CD4-positive, alpha-beta T cell (primary cell): ENCODE measurements at regions not wholly inside any gene's neighbourhood (a gene's known extent, or its start where the extent isn't known, plus 50 kb on each side); places are given as distances from the start of the nearest gene placed in this dataset.

Experiments used
- ATAC-seq: fragments of 200-7000 bp; cut with Tn5 transposase; one replicate; pipeline ENCODE4 v1.10.0; 2022; ENCODE audit warnings: mild to moderate bottlenecking; ENCODE audit not compliant: poor library complexity
- CTCF ChIA-PET: fragments of 350-600 bp; sonication (Branson Sonifier 250); formaldehyde crosslinking; loops from one replicate; lab custom pipeline; 2021; ENCODE audit warnings: antibody characterized with exemption, inconsistent platforms; lab: Charles Lee
- POLR2A ChIA-PET: fragments of 350-600 bp; sonication (Branson Sonifier 250); formaldehyde crosslinking; loops from one replicate; lab custom pipeline; 2021; ENCODE audit warnings: antibody characterized with exemption, inconsistent platforms; lab: Charles Lee
- DNase-seq, 14 experiments: peaks; one replicate each; pipeline ENCODE4 v3.0.0-alpha.2; 2013 to 2020; ENCODE audit warnings: mixed read lengths in 2 of 14
- H3K27ac ChIP-seq, 2 donors: one replicate each; pipeline versions ENCODE4 v1.5.1 to v1.7.0; 2013; ENCODE audit warnings: low read length in 2 of 2, low read depth in 1 of 2, mild to moderate bottlenecking in 1 of 2
- H3K27me3 ChIP-seq, 2 experiments: 1 replicate in 1 of 2; 2 replicates in 1 of 2; pipeline versions ENCODE4 v1.6.1 to v1.7.0; 2013; ENCODE audit warnings: low read length in 2 of 2, control low read depth in 1 of 2, mild to moderate bottlenecking in 1 of 2, moderate library complexity in 1 of 2; ENCODE audit not compliant: insufficient read depth in 2 of 2, control insufficient read depth in 1 of 2
- H3K36me3 ChIP-seq: one replicate; pipeline ENCODE4 v1.6.1; 2013; ENCODE audit warnings: low read length, control low read depth; ENCODE audit not compliant: insufficient read depth
- H3K4me1 ChIP-seq: one replicate; pipeline ENCODE4 v1.6.1; 2013; ENCODE audit warnings: low read length, control low read depth; ENCODE audit not compliant: insufficient read depth
- H3K4me3 ChIP-seq: one replicate; pipeline ENCODE4 v1.5.1; 2013; ENCODE audit warnings: mild to moderate bottlenecking, low read length, moderate library complexity
- H3K9me3 ChIP-seq, 2 experiments: 1 replicate in 1 of 2; 2 replicates in 1 of 2; pipeline versions ENCODE4 v1.6.1 to v1.7.0; 2013; ENCODE audit warnings: low read length in 2 of 2, mild to moderate bottlenecking in 2 of 2, control low read depth in 1 of 2, moderate library complexity in 1 of 2; ENCODE audit not compliant: control insufficient read depth in 1 of 2, insufficient read depth in 1 of 2
- H3K27ac Mint-ChIP-seq: one replicate; pipeline ENCODE4 v1.8.0; 2020; ENCODE audit warnings: mixed read lengths
- H3K27me3 Mint-ChIP-seq: one replicate; pipeline ENCODE4 v1.8.0; 2021; ENCODE audit warnings: mixed read lengths
- H3K36me3 Mint-ChIP-seq: one replicate; pipeline ENCODE4 v1.8.0; 2021; ENCODE audit warnings: low read depth, mixed read lengths
- H3K4me1 Mint-ChIP-seq: one replicate; pipeline ENCODE4 v1.8.0; 2021; ENCODE audit warnings: low read depth, mixed read lengths
- H3K4me3 Mint-ChIP-seq: one replicate; pipeline ENCODE4 v1.8.0; 2020; ENCODE audit warnings: mild to moderate bottlenecking, mixed read lengths
- H3K9me3 Mint-ChIP-seq: one replicate; pipeline ENCODE4 v1.8.0; 2020; ENCODE audit warnings: mixed read lengths
- CTCF ChIP-seq: fragments of 200-600 bp; IDR thresholded peaks from one replicate; pipeline ENCODE4 v1.8.0; 2022; ENCODE audit warnings: antibody characterized with exemption, mild to moderate bottlenecking
- intact Hi-C, 2 experiments: fragments of 100-400 bp; cut with DNase I in 1 of 2; cut with micrococcal nuclease in 1 of 2; formaldehyde crosslinking; loops; one replicate each; pipeline versions ENCODE4 v1.15.1 to v1.9.0; 2023 to 2025; cut with DNase I, micrococcal nuclease

GRCh38 chr4:182105416-182105815 is 137.8 kb upstream of the TENM3 start:
- ATAC-seq (no peak), DNase-seq (no peak)
- H3K9me3 ChIP-seq = peaks cover 4 to 5% of the 10 kb centered on the region in 2 experiments
- no peaks in the 10 kb centered on the region for H3K27me3 Mint-ChIP-seq
- no peak overlapping the region for H3K4me3 Mint-ChIP-seq
- ChIA-PET POLR2A (no interaction called here), CTCF (no interaction called here)
- no peaks in the 10 kb centered on the region for H3K4me1 ChIP-seq
- H3K4me1 Mint-ChIP-seq = no peaks in the 10 kb centered on the region
- H3K9me3 Mint-ChIP-seq = peaks cover 2% of the 10 kb centered on the region
- no peaks in the 10 kb centered on the region for H3K27me3 ChIP-seq
- no peak overlapping the region for H3K27ac Mint-ChIP-seq
- no peaks in the 10 kb centered on the region for H3K36me3 ChIP-seq
- TF ChIP-seq CTCF = no peak
- H3K36me3 Mint-ChIP-seq = no peaks in the 10 kb centered on the region
- H3K27ac ChIP-seq = no peak overlapping the region
- intact Hi-C loops = no loop called here
- H3K4me3 ChIP-seq = no peak overlapping the region

GRCh38 chr4:182107931-182108330 is 135.3 kb upstream of the TENM3 start:
- no peaks in the 10 kb centered on the region for H3K36me3 Mint-ChIP-seq

GRCh38 chr4:182111586-182111985 is 131.6 kb upstream of the TENM3 start:
- H3K4me3 Mint-ChIP-seq = no peak overlapping the region
- Histone ChIP-seq H3K27ac (no peak overlapping the region), H3K4me3 (no peak overlapping the region), H3K27me3 (no peaks in the 10 kb centered on the region), H3K4me1 (no peaks in the 10 kb centered on the region), H3K36me3 (no peaks in the 10 kb centered on the region), H3K9me3 (no peaks in the 10 kb centered on the region)
- no peaks in the 10 kb centered on the region for H3K4me1 Mint-ChIP-seq
- H3K36me3 Mint-ChIP-seq = no peaks in the 10 kb centered on the region
- no peak overlapping the region for H3K27ac Mint-ChIP-seq
- CTCF ChIA-PET = no interaction called here
- DNase-seq = no peak
- intact Hi-C loops = no loop called here
- H3K9me3 Mint-ChIP-seq = no peaks in the 10 kb centered on the region
- H3K27me3 Mint-ChIP-seq = no peaks in the 10 kb centered on the region
- POLR2A ChIA-PET = no interaction called here
- TF ChIP-seq CTCF = no peak
- no peak for ATAC-seq

More at GRCh38 chr4:182107931-182108330, 135.3 kb upstream of the TENM3 start:
- Histone ChIP-seq H3K27ac (no peak overlapping the region), H3K36me3 (no peaks in the 10 kb centered on the region), H3K4me1 (no peaks in the 10 kb centered on the region), H3K4me3 (no peak overlapping the region), H3K27me3 (no peaks in the 10 kb centered on the region), H3K9me3 (peaks cover 0 to 5% of the 10 kb centered on the region in 2 experiments)
- Mint-ChIP-seq H3K27ac (no peak overlapping the region), H3K9me3 (no peaks in the 10 kb centered on the region), H3K27me3 (no peaks in the 10 kb centered on the region), H3K4me3 (no peak overlapping the region), H3K4me1 (no peaks in the 10 kb centered on the region)
- CTCF ChIA-PET = no interaction called here
- intact Hi-C loops = no loop called here
- no peak for TF ChIP-seq CTCF
- ATAC-seq = no peak
- POLR2A ChIA-PET = no interaction called here
- DNase-seq = no peak
